Superior temporal gyrus (tissue), 1 donor: ENCODE measurements at regions not wholly inside any gene's neighbourhood (a gene's known extent, or its start where the extent isn't known, plus 50 kb on each side); places are given as distances from the start of the nearest gene placed in this dataset.
"Not testable (repeated sequence)": the region's sequence is repeated elsewhere in the genome, so short reads cannot be mapped to it uniquely, and the experiment has no call there.

Experiments used
- DNase-seq: peaks from one replicate; pipeline ENCODE4 v3.0.0-alpha.2; 2016; ENCODE audit errors: extremely low spot score

- DNase-seq: no peak
Observed at GRCh38 chr2:84373391-84373790, 85.7 kb downstream of the SUCLG1 start.

GRCh38 chr2:84362541-84362940 is 96.5 kb downstream of the SUCLG1 start:
- DNase-seq: no peak

- no peak for DNase-seq
Observed at GRCh38 chr2:84338069-84338468, 121.0 kb downstream of the SUCLG1 start.

GRCh38 chr2:84327645-84328249 is 131.3 kb downstream of the SUCLG1 start:
- no peak for DNase-seq

GRCh38 chr2:84326831-84327432 is 132.1 kb downstream of the SUCLG1 start:
- DNase-seq: no peak

GRCh38 chr2:84323890-84324289 is 135.2 kb downstream of the SUCLG1 start:
- DNase-seq: no peak

GRCh38 chr2:84320940-84321339 is 138.1 kb downstream of the SUCLG1 start:
- no peak for DNase-seq

- no peak for DNase-seq
Observed at GRCh38 chr2:84319581-84319980, 139.5 kb downstream of the SUCLG1 start.

GRCh38 chr2:84317135-84317534 is 141.9 kb downstream of the SUCLG1 start:
- DNase-seq: no peak

- DNase-seq: peak; percentile 93
Observed at GRCh38 chr2:84314901-84315330, 144.2 kb downstream of the SUCLG1 start.

GRCh38 chr2:84314250-84314649 is 144.8 kb downstream of the SUCLG1 start:
- no peak for DNase-seq

- no peak for DNase-seq
Observed at GRCh38 chr2:84309281-84309680, 149.8 kb downstream of the SUCLG1 start.

- no peak for DNase-seq
Observed at GRCh38 chr2:84306361-84306760, 152.7 kb downstream of the SUCLG1 start.

- DNase-seq: peak; percentile 90
Observed at GRCh38 chr2:84302513-84303412, 156.3 kb downstream of the SUCLG1 start.

GRCh38 chr2:84301717-84302116 is 157.4 kb downstream of the SUCLG1 start:
- DNase-seq: no peak

- no peak for DNase-seq
Observed at GRCh38 chr2:84300696-84301029, 158.4 kb downstream of the SUCLG1 start.

- not testable (repeated sequence) for DNase-seq
Observed at GRCh38 chr2:84300001-84300695, 158.9 kb downstream of the SUCLG1 start.

GRCh38 chr2:84299211-84299775 is 159.8 kb downstream of the SUCLG1 start:
- DNase-seq: no peak

GRCh38 chr2:84297155-84297554 is 161.9 kb downstream of the SUCLG1 start:
- no peak for DNase-seq

- DNase-seq: no peak
Observed at GRCh38 chr2:84293791-84294380, 165.2 kb downstream of the SUCLG1 start.

GRCh38 chr2:84292545-84292944 is 166.5 kb downstream of the SUCLG1 start:
- no peak for DNase-seq

- DNase-seq: no peak
Observed at GRCh38 chr2:84290537-84290936, 168.5 kb downstream of the SUCLG1 start.
